PFSK-1 (cell line): ENCODE measurements at regions not wholly inside any gene's neighbourhood (a gene's known extent, or its start where the extent isn't known, plus 50 kb on each side); places are given as distances from the start of the nearest gene placed in this dataset.

Experiments used
- FOXP2 ChIP-seq: optimal IDR thresholded peaks from 2 replicates; pipeline ENCODE3; 2011; ENCODE audit warnings: borderline replicate concordance, control low read depth, inconsistent platforms; ENCODE audit not compliant: insufficient read depth; ENCODE audit errors: extremely low read length, extremely low read depth
- POLR2AphosphoS5 ChIP-seq: IDR thresholded peaks from 2 replicates; pipeline ENCODE4 v1.6.1; 2012; ENCODE audit warnings: low read depth, mild to moderate bottlenecking, control low read depth, low read length, moderate library complexity
- SIN3A ChIP-seq: IDR thresholded peaks from 2 replicates; pipeline ENCODE4 v1.6.1; 2012; ENCODE audit warnings: mild to moderate bottlenecking, low read length, moderate library complexity, borderline replicate concordance; ENCODE audit not compliant: insufficient read depth
- TAF1 ChIP-seq: IDR thresholded peaks from 2 replicates; pipeline ENCODE4 v1.6.1; 2012; ENCODE audit warnings: low read length, control low read depth, borderline replicate concordance; ENCODE audit not compliant: insufficient read depth
- TF ChIP-seq, protein P1 (sequence below), 2 experiments: IDR thresholded peaks; 2 replicates each; pipeline versions ENCODE4 v1.6.1 to v1.8.0; 2011 to 2012; ENCODE audit warnings: low read depth in 2 of 2, low read length in 2 of 2, control low read depth in 1 of 2, inconsistent platforms in 1 of 2, mild to moderate bottlenecking in 1 of 2, moderate library complexity in 1 of 2; ENCODE audit not compliant: insufficient read depth in 1 of 2

DNA sequence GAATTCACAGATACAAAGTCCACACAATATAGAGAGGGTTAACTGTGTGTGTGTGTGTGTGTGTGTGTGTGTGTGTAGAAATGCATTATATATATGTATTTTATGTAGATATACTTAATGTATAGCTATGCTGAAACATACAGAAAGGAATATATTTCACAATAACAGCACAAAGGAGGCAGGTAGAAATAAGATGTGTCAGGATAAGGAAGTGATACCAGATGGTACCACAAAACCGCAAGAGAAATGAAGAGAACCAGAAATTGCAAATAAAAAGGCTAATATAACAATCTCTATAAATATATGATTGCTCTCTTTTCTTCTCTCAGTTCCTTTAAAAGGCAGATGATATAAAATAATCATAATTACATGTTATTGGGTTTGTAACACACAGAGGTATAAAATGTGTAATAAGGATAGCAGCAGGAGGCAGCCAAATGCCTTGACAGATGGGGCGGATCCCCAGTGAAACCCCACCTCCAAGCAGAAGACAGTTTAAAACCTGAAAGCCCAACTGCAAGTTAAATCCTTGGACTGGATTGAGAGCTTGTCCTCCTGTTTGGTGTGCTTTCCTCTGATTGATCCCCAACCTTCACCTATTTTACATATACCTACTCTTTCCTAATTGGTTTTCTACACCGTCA, 365.4 kb upstream of the C16orf82 start:
- TF ChIP-seq FOXP2 = no peak
- TF ChIP-seq, protein P1, sequence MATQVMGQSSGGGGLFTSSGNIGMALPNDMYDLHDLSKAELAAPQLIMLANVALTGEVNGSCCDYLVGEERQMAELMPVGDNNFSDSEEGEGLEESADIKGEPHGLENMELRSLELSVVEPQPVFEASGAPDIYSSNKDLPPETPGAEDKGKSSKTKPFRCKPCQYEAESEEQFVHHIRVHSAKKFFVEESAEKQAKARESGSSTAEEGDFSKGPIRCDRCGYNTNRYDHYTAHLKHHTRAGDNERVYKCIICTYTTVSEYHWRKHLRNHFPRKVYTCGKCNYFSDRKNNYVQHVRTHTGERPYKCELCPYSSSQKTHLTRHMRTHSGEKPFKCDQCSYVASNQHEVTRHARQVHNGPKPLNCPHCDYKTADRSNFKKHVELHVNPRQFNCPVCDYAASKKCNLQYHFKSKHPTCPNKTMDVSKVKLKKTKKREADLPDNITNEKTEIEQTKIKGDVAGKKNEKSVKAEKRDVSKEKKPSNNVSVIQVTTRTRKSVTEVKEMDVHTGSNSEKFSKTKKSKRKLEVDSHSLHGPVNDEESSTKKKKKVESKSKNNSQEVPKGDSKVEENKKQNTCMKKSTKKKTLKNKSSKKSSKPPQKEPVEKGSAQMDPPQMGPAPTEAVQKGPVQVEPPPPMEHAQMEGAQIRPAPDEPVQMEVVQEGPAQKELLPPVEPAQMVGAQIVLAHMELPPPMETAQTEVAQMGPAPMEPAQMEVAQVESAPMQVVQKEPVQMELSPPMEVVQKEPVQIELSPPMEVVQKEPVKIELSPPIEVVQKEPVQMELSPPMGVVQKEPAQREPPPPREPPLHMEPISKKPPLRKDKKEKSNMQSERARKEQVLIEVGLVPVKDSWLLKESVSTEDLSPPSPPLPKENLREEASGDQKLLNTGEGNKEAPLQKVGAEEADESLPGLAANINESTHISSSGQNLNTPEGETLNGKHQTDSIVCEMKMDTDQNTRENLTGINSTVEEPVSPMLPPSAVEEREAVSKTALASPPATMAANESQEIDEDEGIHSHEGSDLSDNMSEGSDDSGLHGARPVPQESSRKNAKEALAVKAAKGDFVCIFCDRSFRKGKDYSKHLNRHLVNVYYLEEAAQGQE (IDR thresholded peaks at IDR 0.05; ENCODE audit: insufficient read depth in 1 of 2, low read depth in 2 of 2, low read length in 2 of 2) = no peak
- no peak for TF ChIP-seq SIN3A
- no peak for TF ChIP-seq TAF1
- TF ChIP-seq POLR2AphosphoS5 = no peak

GRCh38 chr16:26705346-26705745, 361.4 kb upstream of the C16orf82 start:
- TF ChIP-seq FOXP2 (no peak), SIN3A (no peak), TAF1 (no peak), POLR2AphosphoS5 (no peak)
- TF ChIP-seq, protein P1 (IDR thresholded peaks at IDR 0.05; ENCODE audit: insufficient read depth in 1 of 2, low read depth in 2 of 2, low read length in 2 of 2) = no peak

- TF ChIP-seq FOXP2 = no peak
- no peak for TF ChIP-seq TAF1
- TF ChIP-seq SIN3A = no peak
- no peak for TF ChIP-seq POLR2AphosphoS5
- TF ChIP-seq, protein P1 (IDR thresholded peaks at IDR 0.05; ENCODE audit: insufficient read depth in 1 of 2, low read depth in 2 of 2, low read length in 2 of 2) = no peak
Observed at GRCh38 chr16:26708428-26708827, 358.3 kb upstream of the C16orf82 start.

DNA sequence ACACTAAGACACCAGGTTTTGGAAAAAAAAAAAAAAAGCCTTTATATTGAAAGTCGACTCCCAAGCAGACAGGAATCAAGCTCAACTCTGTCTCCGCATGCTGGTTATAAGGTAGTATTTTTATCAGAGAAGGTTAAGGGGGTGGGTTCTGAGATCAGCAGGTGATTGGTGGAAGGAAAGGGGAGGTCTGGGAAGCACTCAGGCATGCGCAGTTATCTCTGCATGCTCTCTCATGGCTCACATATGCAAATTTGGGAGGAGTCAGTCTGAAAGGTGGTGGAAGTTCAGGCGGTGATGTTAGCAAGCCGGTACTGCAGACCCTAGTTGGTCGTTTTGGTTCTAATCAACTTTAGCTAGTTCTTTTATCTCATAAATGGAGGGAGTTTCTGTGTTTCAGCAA, 357.6 kb upstream of the C16orf82 start:
- no peak for TF ChIP-seq FOXP2
- TF ChIP-seq SIN3A = no peak

DNA sequence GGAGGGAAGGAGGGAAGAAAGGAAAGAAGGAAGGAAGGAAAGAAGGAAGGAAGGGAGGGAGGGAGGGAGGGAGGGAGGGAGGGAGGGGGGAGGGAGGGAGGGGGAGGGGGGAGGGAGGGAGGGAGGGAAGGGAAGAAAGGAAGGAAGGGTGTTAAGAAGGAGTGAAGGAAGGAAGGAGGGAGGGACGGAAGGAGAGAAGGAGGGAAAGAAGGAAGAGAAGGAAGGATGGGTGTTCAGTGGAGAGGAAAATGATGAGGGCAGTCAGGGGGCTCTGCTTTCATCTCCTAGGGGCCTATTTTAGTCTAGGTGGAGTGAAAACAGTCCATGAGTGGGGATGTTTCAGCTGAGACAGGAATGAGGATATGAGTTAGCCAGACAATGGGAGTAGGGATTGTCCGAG, 357.0 kb upstream of the C16orf82 start:
- TF ChIP-seq TAF1 (no peak), SIN3A (no peak), POLR2AphosphoS5 (no peak), FOXP2 (no peak)
- TF ChIP-seq, protein P1 (IDR thresholded peaks at IDR 0.05; ENCODE audit: insufficient read depth in 1 of 2, low read depth in 2 of 2, low read length in 2 of 2) = no peak
